H1 (cell line): ENCODE measurements at regions not wholly inside any gene's neighbourhood (a gene's known extent, or its start where the extent isn't known, plus 50 kb on each side); places are given as distances from the start of the nearest gene placed in this dataset.

ENCODE experiments used
- ASH2L ChIP-seq: fragments of 200-600, 300-600 bp; sonication (generic); IDR thresholded peaks from one replicate; pipeline ENCODE4 v1.7.1; 2017; ENCODE audit warnings: low read length
- CHD1 ChIP-seq: IDR thresholded peaks from 2 replicates; pipeline ENCODE4 v1.6.1; 2012; ENCODE audit warnings: low read depth, low read length, improper control_type of control experiment
- EGR1 ChIP-seq: IDR thresholded peaks from 2 replicates; pipeline ENCODE4 v1.6.1; 2011; ENCODE audit warnings: low read depth, low read length, borderline replicate concordance
- EZH2 ChIP-seq: fragments of 200-600 bp; sonication (generic); IDR thresholded peaks from 2 replicates; pipeline ENCODE4 v1.7.1; 2012; ENCODE audit warnings: low read depth, mild to moderate bottlenecking, moderate library complexity, low read length, inconsistent platforms; ENCODE audit not compliant: severe bottlenecking
- HDAC6 ChIP-seq: IDR thresholded peaks from one replicate; pipeline ENCODE4 v1.7.1; 2012; ENCODE audit warnings: low read depth, mild to moderate bottlenecking, inconsistent platforms, low read length, moderate library complexity
- PHF8 ChIP-seq: fragments of 200-600 bp; sonication (generic); conservative IDR thresholded peaks from 2 replicates; pipeline ENCODE4 v1.7.1; 2012; ENCODE audit warnings: low read depth, mild to moderate bottlenecking, inconsistent platforms, low read length, moderate library complexity
- POLR2A ChIP-seq, 2 experiments: IDR thresholded peaks; 1 replicate in 1 of 2; 2 replicates in 1 of 2; pipeline ENCODE4 v1.6.1; 2011; ENCODE audit warnings: low read depth in 2 of 2, low read length in 2 of 2, mild to moderate bottlenecking in 2 of 2; ENCODE audit errors: control extremely low read depth in 1 of 2
- POLR2AphosphoS5 ChIP-seq: IDR thresholded peaks from 2 replicates; pipeline ENCODE4 v1.6.1; 2011; ENCODE audit warnings: low read depth, low read length
- RAD21 ChIP-seq, 2 experiments: IDR thresholded peaks in 1 of 2; conservative IDR thresholded peaks in 1 of 2; 2 replicates each; pipeline ENCODE4 v1.6.1; 2011; ENCODE audit warnings: low read depth in 2 of 2, low read length in 2 of 2, improper control_type of control experiment in 1 of 2, inconsistent platforms in 1 of 2, mild to moderate bottlenecking in 1 of 2, moderate library complexity in 1 of 2
- TBP ChIP-seq: IDR thresholded peaks from 2 replicates; pipeline ENCODE4 v1.6.1; 2011; ENCODE audit warnings: low read depth, low read length, improper control_type of control experiment
- YY1 ChIP-seq: IDR thresholded peaks from 2 replicates; pipeline ENCODE4 v1.6.1; 2011; ENCODE audit warnings: low read depth, mild to moderate bottlenecking, low read length
- ZNF274 ChIP-seq: IDR thresholded peaks from 2 replicates; pipeline ENCODE4 v1.7.0; 2012; ENCODE audit warnings: low read length, borderline replicate concordance; ENCODE audit errors: extremely low read depth
- TF ChIP-seq, protein P1 (sequence below), 3 experiments: IDR thresholded peaks; 1 replicate in 2 of 3; 2 replicates in 1 of 3; pipeline versions ENCODE4 v1.5.1 to v1.6.1; 2011; ENCODE audit warnings: low read length in 3 of 3, mild to moderate bottlenecking in 3 of 3, inconsistent platforms in 2 of 3, low read depth in 1 of 3, moderate library complexity in 1 of 3; ENCODE audit not compliant: insufficient read depth in 1 of 3; ENCODE audit errors: control extremely low read depth in 1 of 3
- TF ChIP-seq, protein P2 (sequence below): IDR thresholded peaks from 2 replicates; pipeline ENCODE4 v1.6.1; 2011; ENCODE audit warnings: low read depth, mild to moderate bottlenecking, low read length; ENCODE audit not compliant: insufficient read depth

DNA sequence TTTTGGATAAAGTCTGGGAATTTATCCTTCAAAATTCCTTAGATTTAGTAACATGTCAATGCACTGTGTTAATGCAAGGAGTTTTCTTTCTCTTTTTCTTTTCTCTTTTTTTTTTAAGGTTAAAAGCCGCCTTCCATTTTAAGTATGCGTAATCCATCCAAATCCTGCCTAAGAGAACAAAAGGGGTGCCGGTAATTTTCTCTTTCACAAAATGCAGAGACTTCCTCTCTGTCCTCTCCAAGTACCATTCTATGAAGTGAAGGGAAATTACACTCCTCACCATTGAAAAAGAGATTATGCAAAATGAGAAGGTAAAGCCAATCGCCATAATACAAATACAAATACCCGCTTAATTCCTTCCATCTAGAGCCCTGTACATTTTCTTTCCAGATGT is 273.8 kb downstream of the BLID start:
- TF ChIP-seq TBP, result no peak
- no peak for TF ChIP-seq HDAC6
- no peak for TF ChIP-seq CHD1
- no peak for TF ChIP-seq PHF8
- TF ChIP-seq ZNF274, result no peak
- TF ChIP-seq POLR2AphosphoS5, result no peak
- TF ChIP-seq EZH2, result no peak
- no peak for TF ChIP-seq YY1
- TF ChIP-seq, protein P1, sequence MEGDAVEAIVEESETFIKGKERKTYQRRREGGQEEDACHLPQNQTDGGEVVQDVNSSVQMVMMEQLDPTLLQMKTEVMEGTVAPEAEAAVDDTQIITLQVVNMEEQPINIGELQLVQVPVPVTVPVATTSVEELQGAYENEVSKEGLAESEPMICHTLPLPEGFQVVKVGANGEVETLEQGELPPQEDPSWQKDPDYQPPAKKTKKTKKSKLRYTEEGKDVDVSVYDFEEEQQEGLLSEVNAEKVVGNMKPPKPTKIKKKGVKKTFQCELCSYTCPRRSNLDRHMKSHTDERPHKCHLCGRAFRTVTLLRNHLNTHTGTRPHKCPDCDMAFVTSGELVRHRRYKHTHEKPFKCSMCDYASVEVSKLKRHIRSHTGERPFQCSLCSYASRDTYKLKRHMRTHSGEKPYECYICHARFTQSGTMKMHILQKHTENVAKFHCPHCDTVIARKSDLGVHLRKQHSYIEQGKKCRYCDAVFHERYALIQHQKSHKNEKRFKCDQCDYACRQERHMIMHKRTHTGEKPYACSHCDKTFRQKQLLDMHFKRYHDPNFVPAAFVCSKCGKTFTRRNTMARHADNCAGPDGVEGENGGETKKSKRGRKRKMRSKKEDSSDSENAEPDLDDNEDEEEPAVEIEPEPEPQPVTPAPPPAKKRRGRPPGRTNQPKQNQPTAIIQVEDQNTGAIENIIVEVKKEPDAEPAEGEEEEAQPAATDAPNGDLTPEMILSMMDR (IDR thresholded peaks at IDR 0.05; ENCODE audit: control extremely low read depth in 1 of 3, insufficient read depth in 1 of 3, low read depth in 1 of 3, low read length in 3 of 3), result no peak
- TF ChIP-seq, protein P2, sequence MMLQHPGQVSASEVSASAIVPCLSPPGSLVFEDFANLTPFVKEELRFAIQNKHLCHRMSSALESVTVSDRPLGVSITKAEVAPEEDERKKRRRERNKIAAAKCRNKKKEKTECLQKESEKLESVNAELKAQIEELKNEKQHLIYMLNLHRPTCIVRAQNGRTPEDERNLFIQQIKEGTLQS, result no peak
- no peak for TF ChIP-seq RAD21 (IDR thresholded peaks at IDR 0.05 in 1 of 2, conservative IDR thresholded peaks at IDR 0.05 in 1 of 2; ENCODE audit: low read depth in 2 of 2, low read length in 2 of 2)
- TF ChIP-seq ASH2L, result no peak
- no peak for TF ChIP-seq POLR2A (IDR thresholded peaks at IDR 0.05; ENCODE audit: control extremely low read depth in 1 of 2, low read depth in 2 of 2, low read length in 2 of 2)
- no peak for TF ChIP-seq EGR1
